Lower leg skin (tissue), 4 donors: ENCODE measurements at regions not wholly inside any gene's neighbourhood (a gene's known extent, or its start where the extent isn't known, plus 50 kb on each side); places are given as distances from the start of the nearest gene placed in this dataset.

ENCODE experiments used
- DNase-seq, 2 donors: peaks; one replicate each; pipeline ENCODE4 v3.0.0-alpha.2; 2019; ENCODE audit warnings: low spot score in 2 of 2
- H3K4me3 ChIP-seq: fragments of 200-600 bp; sonication (generic); 2 replicates; pipeline ENCODE4 v1.5.1; 2017; ENCODE audit warnings: mild to moderate bottlenecking, low read depth; ENCODE audit not compliant: poor library complexity, severe bottlenecking
- CTCF ChIP-seq, 3 donors: fragments of 450-650 bp; IDR thresholded peaks; one replicate each; pipeline ENCODE4 v1.5.1; 2016; ENCODE audit warnings: antibody characterized with exemption in 3 of 3, mild to moderate bottlenecking in 3 of 3, moderate library complexity in 2 of 3
- POLR2A ChIP-seq, 2 donors: fragments of 450-650 bp; IDR thresholded peaks; one replicate each; pipeline ENCODE4 v1.6.1; 2016 to 2017; ENCODE audit warnings: antibody characterized with exemption in 2 of 2, mild to moderate bottlenecking in 1 of 2, moderate library complexity in 1 of 2
- WGBS, 2 donors: methylation state at CpG; one replicate each; pipeline ENCODE4 v1.1.5; 2018; 5-methylcytosine and 5-hydroxymethylcytosine counted together
- intact Hi-C: fragments of 100-400 bp; cut with DNase I; formaldehyde crosslinking; loops from one replicate; pipeline ENCODE4 v1.15.0; 2023; ENCODE audit warnings: low total_unique reads

- DNase-seq, result no peak
- 82 to 84% methylated on average over 5 of the region's 5 CpGs for WGBS, 2 donors
- intact Hi-C loops, result no loop called here
- H3K4me3 ChIP-seq, result no peak overlapping the region
- no peak for TF ChIP-seq CTCF (IDR thresholded peaks at IDR 0.05)
- TF ChIP-seq POLR2A (IDR thresholded peaks at IDR 0.05), result no peak
Measured at GRCh38 chr11:42536611-42537360, 775.0 kb upstream of the API5 start.

- no peak for TF ChIP-seq POLR2A (IDR thresholded peaks at IDR 0.05)
- TF ChIP-seq CTCF (IDR thresholded peaks at IDR 0.05), result no peak
- WGBS, 2 donors, result 70 to 83% methylated on average over 1 of the region's 1 CpG
- intact Hi-C loops, result no loop called here
- DNase-seq, result no peak
- no peak overlapping the region for H3K4me3 ChIP-seq
Measured at GRCh38 chr11:42542336-42542735, 769.5 kb upstream of the API5 start.

GRCh38 chr11:42543844-42544419, 767.9 kb upstream of the API5 start:
- no peak for TF ChIP-seq POLR2A (IDR thresholded peaks at IDR 0.05)
- no peak for TF ChIP-seq CTCF (IDR thresholded peaks at IDR 0.05)
- 14 to 35% methylated on average over 1 of the region's 1 CpG for WGBS, 2 donors
- DNase-seq, result no peak
- intact Hi-C loops, result no loop called here
- H3K4me3 ChIP-seq, result no peak overlapping the region

- WGBS, 2 donors, result 48 to 55% methylated on average over 5 of the region's 5 CpGs
- TF ChIP-seq POLR2A (IDR thresholded peaks at IDR 0.05) (no peak), CTCF (IDR thresholded peaks at IDR 0.05) (no peak)
- intact Hi-C loops, result no loop called here
- no peak overlapping the region for H3K4me3 ChIP-seq
- no peak for DNase-seq
Measured at GRCh38 chr11:42544726-42545125, 767.1 kb upstream of the API5 start.

GRCh38 chr11:42545954-42546353, 765.8 kb upstream of the API5 start:
- 73 to 76% methylated on average over 3 of the region's 3 CpGs for WGBS, 2 donors
- intact Hi-C loops, result no loop called here
- no peak overlapping the region for H3K4me3 ChIP-seq
- TF ChIP-seq CTCF (IDR thresholded peaks at IDR 0.05) (no peak), POLR2A (IDR thresholded peaks at IDR 0.05) (no peak)
- no peak for DNase-seq
